Tibial nerve (tissue), 3 donors: ENCODE measurements at regions not wholly inside any gene's neighbourhood (a gene's known extent, or its start where the extent isn't known, plus 50 kb on each side); places are given as distances from the start of the nearest gene placed in this dataset.

ENCODE experiments used
- CTCF ChIP-seq, 5 experiments: fragments of 200-600 bp in 3 of 5; fragments of 450-650 bp in 2 of 5; sonication (generic) in 3 of 5; IDR thresholded peaks; one replicate each; pipeline ENCODE4 v1.5.1; 2016 to 2019; ENCODE audit warnings: antibody characterized with exemption in 5 of 5, mild to moderate bottlenecking in 3 of 5, moderate library complexity in 2 of 5
- POLR2A ChIP-seq, 2 donors: fragments of 450-650 bp; IDR thresholded peaks; one replicate each; pipeline ENCODE4 v1.6.1; 2017; ENCODE audit warnings: antibody characterized with exemption in 2 of 2, mild to moderate bottlenecking in 2 of 2, moderate library complexity in 2 of 2

- TF ChIP-seq CTCF (IDR thresholded peaks at IDR 0.05) (no peak), POLR2A (IDR thresholded peaks at IDR 0.05) (no peak)
Observed at GRCh38 chr5:12413075-12413474, 508.8 kb upstream of the CTNND2 start.
